HAP-1 (cell line): ENCODE measurements at regions not wholly inside any gene's neighbourhood (a gene's known extent, or its start where the extent isn't known, plus 50 kb on each side); places are given as distances from the start of the nearest gene placed in this dataset.
"Not testable (repeated sequence)": the region's sequence is repeated elsewhere in the genome, so short reads cannot be mapped to it uniquely, and the experiment has no call there.

Experiments used
- DNase-seq, 2 experiments: peaks; one replicate each; pipeline ENCODE4 v3.0.0-alpha.2; 2016 to 2020; ENCODE audit warnings: low spot score in 2 of 2
- H3K27me3 ChIP-seq: fragments of 250-450 bp; sonication (Bioruptor Pico); 2 replicates; pipeline ENCODE4 v1.5.1; 2020; ENCODE audit warnings: low read depth, mild to moderate bottlenecking, moderate library complexity
- H3K36me3 ChIP-seq: fragments of 250-450 bp; sonication (Bioruptor Pico); replicated peaks from 2 replicates; pipeline ENCODE4 v1.5.1; 2020; ENCODE audit warnings: mild to moderate bottlenecking
- H3K4me1 ChIP-seq: fragments of 250-450 bp; sonication (Bioruptor Pico); 2 replicates; pipeline ENCODE4 v1.5.1; 2020; ENCODE audit warnings: mild to moderate bottlenecking
- H3K4me3 ChIP-seq: fragments of 250-450 bp; sonication (Bioruptor Pico); 2 replicates; pipeline ENCODE4 v1.5.1; 2020; ENCODE audit warnings: mild to moderate bottlenecking, moderate library complexity
- H3K9me3 ChIP-seq: fragments of 250-450 bp; sonication (Bioruptor Pico); 2 replicates; pipeline ENCODE4 v1.5.1; 2020; ENCODE audit warnings: mild to moderate bottlenecking, moderate library complexity
- in situ Hi-C: fragments of 300-500 bp; cut with MboI; formaldehyde crosslinking; loops from 3 replicates; pipeline ENCODE4 v1.14.3; 2020; ENCODE audit warnings: low sequenced_read_pairs, inconsistent platforms, mixed read lengths

DNA sequence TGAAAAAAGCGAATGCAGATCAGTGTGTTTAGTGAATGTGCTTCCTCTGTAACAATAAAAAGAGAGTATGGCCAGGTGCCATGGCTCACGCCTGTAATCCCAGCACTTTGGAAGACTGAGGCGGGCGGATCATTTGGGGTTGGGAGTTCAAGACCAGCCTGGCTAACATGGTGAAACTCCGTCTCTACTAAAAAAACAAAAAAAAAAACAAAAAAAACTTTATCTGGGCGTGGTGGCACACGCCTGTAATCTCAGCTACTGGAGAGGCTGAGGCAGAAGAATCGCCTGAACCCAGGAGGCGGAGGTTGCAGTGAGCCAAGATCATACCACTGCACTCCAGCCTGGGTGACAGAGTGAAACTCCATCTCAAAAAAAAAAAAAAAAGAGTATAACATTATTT is 152.9 kb downstream of the ZFP64 start:
- H3K36me3 ChIP-seq, H3K9me3 ChIP-seq, DNase-seq, H3K4me3 ChIP-seq, H3K27me3 ChIP-seq, in situ Hi-C loops: not testable (repeated sequence)
- H3K4me1 ChIP-seq: peaks cover 17% of the 10 kb centered on the region

DNA sequence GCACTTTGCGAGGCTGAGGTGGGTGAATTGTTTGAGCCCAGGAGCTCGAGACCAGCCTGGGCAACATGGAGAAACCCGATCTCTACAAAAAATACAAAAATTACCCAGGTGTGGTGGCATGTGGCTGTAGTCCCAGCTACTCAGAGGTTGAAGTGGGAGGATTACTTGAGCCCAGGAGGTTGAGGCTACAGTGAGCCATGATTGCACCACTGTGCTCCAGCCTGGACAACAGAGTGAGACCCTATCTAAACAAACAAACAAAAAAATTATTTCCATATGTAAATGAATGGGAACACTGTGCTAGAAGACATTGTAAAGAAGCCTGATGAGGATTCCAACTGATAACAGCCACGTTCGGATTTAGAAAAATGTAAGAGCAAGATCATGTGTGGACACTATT is 154.2 kb downstream of the ZFP64 start:
- in situ Hi-C loops: no loop called here
- peaks cover 17% of the 10 kb centered on the region for H3K4me1 ChIP-seq
- no peaks in the 10 kb centered on the region for H3K27me3 ChIP-seq
- DNase-seq: no peak
- H3K9me3 ChIP-seq: no peaks in the 10 kb centered on the region
- no peaks in the 10 kb centered on the region for H3K36me3 ChIP-seq
- H3K4me3 ChIP-seq: no peak overlapping the region

DNA sequence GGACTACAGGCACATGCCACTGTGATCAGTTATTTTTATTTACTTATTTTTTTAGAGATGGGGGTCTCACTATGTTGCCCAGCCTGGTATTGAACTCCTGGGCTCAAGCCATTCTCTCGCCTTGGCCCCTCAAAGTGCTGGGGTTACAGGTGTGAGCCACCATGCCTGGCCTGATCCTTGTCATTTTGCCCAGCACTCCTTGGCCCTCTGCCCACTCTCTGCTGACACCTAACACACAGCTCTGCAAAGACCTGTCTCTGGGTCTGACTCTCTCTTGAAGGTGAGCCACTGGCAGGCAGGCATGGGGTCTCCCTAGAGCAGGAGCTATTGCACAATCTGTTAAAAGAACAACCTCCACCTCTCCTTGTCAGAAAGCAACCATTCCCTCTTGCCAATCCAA is 155.6 kb downstream of the ZFP64 start:
- in situ Hi-C loops: no loop called here
- Histone ChIP-seq H3K4me3 (no peak overlapping the region), H3K27me3 (no peaks in the 10 kb centered on the region), H3K9me3 (no peaks in the 10 kb centered on the region), H3K36me3 (no peaks in the 10 kb centered on the region), H3K4me1 (peaks cover 28% of the 10 kb centered on the region)
- DNase-seq: no peak

DNA sequence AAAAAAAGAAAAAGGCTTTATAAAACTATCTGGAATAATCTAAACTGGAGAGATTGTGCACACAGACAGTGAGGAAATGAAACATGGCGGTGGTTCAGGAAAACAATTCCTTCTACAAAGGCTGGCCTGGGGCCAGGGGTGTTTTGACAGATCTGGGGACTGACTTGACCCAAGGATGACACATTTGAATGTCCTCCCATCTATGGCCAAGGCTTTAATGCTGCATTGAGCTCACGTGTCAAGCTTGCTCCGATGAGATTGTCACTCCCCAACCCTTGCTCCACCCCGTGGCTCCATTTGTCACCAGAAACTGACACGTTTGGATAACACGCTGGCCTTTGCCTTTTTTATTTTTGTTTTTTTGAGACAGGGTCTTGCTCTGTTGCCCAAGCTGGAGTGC is 156.1 kb downstream of the ZFP64 start:
- Histone ChIP-seq H3K9me3 (no peaks in the 10 kb centered on the region), H3K4me1 (peaks cover 28% of the 10 kb centered on the region), H3K27me3 (no peaks in the 10 kb centered on the region), H3K4me3 (no peak overlapping the region), H3K36me3 (no peaks in the 10 kb centered on the region)
- in situ Hi-C loops: no loop called here
- DNase-seq: no peak

DNA sequence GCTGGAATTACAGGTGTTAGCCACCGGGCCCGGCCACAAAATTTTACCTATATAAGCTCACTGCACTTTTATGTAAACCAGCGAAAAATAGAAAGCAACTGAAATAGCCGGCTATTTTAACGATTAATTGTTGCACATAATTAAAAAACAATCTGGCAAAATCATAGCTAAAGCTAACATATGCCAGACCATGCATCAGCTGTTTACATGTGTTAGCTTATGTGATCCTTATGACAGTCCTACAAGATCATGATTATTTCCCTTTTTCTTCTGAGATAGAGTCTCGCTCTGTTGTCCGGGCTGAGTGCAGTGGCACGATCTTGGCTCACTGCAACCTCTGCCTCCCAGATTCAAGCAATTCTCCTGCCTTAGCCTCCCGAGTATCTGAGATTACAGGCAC is 157.0 kb downstream of the ZFP64 start:
- no peaks in the 10 kb centered on the region for H3K27me3 ChIP-seq
- in situ Hi-C loops: no loop called here
- no peak for DNase-seq
- H3K9me3 ChIP-seq: no peaks in the 10 kb centered on the region
- peaks cover 19% of the 10 kb centered on the region for H3K4me1 ChIP-seq
- no peaks in the 10 kb centered on the region for H3K36me3 ChIP-seq
- no peak overlapping the region for H3K4me3 ChIP-seq

DNA sequence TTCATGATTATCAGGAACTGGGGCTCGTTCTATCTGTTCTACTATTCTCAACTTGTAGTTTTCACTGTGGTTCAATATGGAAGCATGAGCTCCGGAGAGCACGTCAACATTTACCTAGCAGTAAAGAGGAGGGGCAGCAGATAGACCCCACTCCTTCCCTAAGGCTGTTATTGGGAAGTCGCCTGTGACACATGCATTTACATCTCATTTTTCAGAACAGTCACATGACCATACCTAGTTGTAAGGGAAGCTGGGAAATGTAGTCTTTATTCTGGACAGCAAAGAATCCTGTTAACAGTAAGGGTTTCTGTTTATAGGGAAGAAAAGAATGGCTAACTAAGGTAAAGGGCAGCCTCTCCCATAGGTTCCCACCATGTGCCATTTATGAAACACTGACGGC is 158.3 kb downstream of the ZFP64 start:
- in situ Hi-C loops: no loop called here
- Histone ChIP-seq H3K27me3 (no peaks in the 10 kb centered on the region), H3K4me3 (no peak overlapping the region), H3K36me3 (no peaks in the 10 kb centered on the region), H3K9me3 (no peaks in the 10 kb centered on the region), H3K4me1 (peaks cover 11% of the 10 kb centered on the region; the same call in 1 of the 2 replicates)
- no peak for DNase-seq

DNA sequence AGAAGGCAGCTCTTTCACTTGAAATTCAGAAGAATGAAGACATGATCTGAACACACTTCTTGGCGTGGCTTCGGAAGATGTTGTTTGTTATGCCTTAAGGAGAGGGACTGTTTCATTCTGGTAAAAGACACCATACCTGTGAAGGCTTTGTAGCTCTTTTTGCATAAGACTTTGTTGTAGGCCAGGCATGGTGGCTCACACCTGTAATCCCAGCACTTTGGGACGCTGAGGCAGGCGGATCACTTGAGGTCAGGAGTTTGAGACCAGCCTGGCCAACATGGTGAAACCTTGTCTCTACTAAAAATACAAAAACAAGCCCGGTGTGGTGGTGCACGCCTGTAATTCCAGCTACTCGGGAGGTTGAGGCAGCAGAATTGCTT is 159.3 kb downstream of the ZFP64 start:
- DNase-seq, H3K4me3 ChIP-seq, H3K27me3 ChIP-seq, H3K9me3 ChIP-seq, H3K36me3 ChIP-seq, in situ Hi-C loops: not testable (repeated sequence)
- H3K4me1 ChIP-seq: peaks cover 11% of the 10 kb centered on the region; the same call in 1 of the 2 replicates

DNA sequence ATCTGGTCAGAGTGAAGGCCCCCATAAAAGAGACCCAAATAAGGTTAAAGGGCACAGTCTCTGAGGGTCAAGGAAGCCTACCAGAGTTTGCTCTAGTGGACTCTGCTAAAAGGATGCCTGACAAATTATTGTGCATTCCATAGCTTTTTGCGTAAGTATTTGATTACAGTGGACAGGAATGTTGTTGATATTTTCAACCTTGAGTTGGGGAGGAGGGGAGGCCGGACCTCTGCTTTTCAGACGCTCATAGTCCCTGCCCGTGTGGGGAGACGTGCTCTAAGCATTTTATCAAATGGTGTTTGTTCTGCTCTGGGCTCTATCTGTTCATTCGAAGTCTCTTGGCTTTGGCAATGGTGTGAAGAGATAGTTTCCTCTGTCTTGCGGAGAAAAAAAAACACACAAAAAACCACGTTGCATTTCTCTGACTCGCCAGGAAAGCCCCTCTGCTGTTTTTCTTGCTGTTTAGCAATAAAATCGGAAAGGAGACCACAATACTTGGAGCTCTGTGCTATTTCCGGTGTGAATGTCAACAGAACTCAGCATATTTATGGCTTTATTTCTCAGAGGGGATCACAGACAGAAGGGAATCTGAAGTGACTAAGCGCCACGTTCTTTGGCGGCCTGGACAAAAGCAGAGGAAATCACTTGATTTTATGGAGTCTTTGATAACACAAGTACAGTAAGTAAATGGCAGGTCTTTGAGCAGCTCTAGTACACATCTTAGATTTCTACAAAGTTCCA is 159.8 kb downstream of the ZFP64 start:
- in situ Hi-C loops: no loop called here

DNA sequence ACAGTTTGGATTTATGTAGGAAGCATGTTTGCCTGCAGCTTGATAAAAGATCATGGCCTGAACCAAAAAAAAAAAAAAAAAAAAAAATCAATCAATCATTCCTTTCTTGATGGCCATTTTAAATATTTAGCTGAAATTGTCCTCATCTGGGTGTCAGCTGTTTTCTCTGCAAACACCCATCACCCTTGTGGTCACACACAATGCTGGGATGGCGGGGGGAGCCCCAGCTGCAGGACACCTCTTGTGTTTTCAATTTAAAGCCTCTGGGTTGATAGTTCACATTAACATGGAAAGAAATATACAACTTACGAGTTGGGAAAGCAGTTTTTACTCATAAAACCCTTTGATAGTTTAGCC is 160.4 kb downstream of the ZFP64 start:
- no peaks in the 10 kb centered on the region for H3K27me3 ChIP-seq
- H3K4me1 ChIP-seq: peaks cover 11% of the 10 kb centered on the region; the same call in 1 of the 2 replicates
- in situ Hi-C loops: no loop called here
- no peak overlapping the region for H3K4me3 ChIP-seq
- no peaks in the 10 kb centered on the region for H3K36me3 ChIP-seq
- no peak for DNase-seq
- H3K9me3 ChIP-seq: no peaks in the 10 kb centered on the region

More for the DNA sequence above, 159.8 kb downstream of the ZFP64 start:
- Histone ChIP-seq H3K4me1 (peaks cover 11% of the 10 kb centered on the region; the same call in 1 of the 2 replicates), H3K9me3 (no peaks in the 10 kb centered on the region), H3K27me3 (no peaks in the 10 kb centered on the region), H3K4me3 (no peak overlapping the region), H3K36me3 (no peaks in the 10 kb centered on the region)
- DNase-seq: peak in 1 of 2 experiments; percentile 31

DNA sequence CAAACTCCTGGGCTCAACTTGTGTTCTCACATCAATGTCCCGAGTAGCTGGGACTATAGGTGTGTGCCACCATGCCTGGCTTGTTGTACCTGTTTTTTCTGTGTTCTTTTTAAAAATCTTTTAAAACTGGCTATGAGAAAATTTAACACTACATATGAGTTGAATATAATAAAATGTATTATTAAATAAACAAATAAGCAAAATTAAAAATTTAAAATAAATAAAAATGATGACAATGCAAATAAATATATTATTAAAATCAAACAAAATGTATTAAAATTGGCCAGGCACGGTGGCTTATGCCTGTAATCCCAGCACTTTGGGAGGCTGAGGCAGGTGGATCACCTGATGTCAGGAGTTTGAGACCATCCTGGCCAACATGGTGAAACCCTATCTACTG is 162.4 kb downstream of the ZFP64 start:
- H3K4me1 ChIP-seq: peaks cover 11% of the 10 kb centered on the region; the same call in 1 of the 2 replicates
- H3K27me3 ChIP-seq, in situ Hi-C loops: not testable (repeated sequence)

DNA sequence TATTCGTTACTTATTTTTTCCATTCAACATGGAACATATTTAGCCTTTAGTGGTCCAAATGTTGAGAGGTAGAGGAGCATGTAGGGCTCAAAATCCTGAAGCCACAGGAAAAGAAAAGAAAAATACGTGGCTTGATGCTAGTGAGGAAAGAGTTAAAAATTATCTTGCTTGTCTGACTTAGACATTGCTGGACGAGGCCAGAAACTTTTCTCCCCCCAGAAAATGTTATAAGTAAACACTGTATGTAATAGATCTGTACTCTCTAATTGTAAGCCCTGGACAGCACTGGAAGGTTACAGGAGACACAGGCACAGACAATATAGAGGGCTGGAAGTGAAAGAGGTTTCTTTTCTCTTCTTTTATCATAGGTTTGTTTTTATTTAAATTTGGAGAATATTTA is 165.6 kb downstream of the ZFP64 start:
- in situ Hi-C loops: no loop called here
- Histone ChIP-seq H3K27me3 (no peaks in the 10 kb centered on the region), H3K36me3 (no peaks in the 10 kb centered on the region), H3K4me1 (peaks cover 2% of the 10 kb centered on the region; the same call in 1 of the 2 replicates), H3K9me3 (no peaks in the 10 kb centered on the region), H3K4me3 (no peak overlapping the region)
- no peak for DNase-seq

More for the DNA sequence above, 162.4 kb downstream of the ZFP64 start:
- not testable (repeated sequence) for H3K9me3 ChIP-seq, H3K4me3 ChIP-seq, H3K36me3 ChIP-seq, DNase-seq

DNA sequence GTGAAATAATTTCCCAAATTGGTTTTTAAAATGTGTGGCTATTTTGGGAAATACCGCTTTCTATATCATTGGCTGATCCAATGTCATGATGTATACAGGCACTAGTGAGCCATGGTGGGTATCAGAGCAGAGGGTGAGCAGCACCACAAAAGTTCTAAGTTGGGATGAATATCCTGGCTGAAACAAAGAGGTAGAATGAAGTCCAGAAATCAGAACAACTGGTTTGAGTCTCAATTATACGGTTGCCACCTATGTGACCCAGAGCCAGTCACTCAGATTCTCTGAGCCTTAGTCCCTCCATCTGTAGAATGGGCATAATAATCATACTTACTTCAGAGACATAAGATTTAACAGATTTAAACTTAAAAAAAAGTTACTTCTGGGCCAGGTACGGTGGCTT is 172.3 kb downstream of the ZFP64 start:
- in situ Hi-C loops: no loop called here
- Histone ChIP-seq H3K36me3 (no peaks in the 10 kb centered on the region), H3K9me3 (no peaks in the 10 kb centered on the region), H3K4me1 (peaks cover 34% of the 10 kb centered on the region), H3K4me3 (no peak overlapping the region), H3K27me3 (no peaks in the 10 kb centered on the region)
- no peak for DNase-seq

DNA sequence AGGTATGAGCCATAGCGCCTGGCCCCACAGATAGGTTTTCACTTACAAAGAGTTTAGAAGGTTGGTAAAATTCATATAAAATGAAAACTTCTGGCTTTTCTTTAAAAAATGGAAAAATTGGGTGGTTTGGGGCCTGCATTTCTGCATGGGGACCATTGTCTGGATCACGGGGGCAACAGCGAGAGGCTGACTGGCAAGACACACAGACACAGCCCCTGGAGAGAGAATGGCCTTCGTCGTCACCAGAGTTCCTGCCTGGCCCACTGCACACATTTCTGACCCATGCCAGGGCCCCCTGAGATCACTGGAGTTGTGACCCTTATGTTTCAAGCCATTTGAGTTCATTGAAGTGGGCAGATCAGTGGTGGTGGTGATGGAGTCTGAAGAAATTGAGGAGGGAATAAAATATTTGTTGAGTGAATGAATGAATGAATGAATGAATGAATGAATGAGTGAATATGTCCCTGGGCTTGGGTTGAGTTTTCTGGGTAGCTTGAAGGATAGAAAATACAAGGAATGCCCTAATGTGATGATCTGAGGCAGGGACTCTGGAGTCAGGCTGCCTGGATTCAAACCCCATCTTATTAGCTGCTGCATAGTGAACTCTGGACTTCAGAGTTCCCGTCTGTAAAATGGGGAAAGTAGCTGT is 173.8 kb downstream of the ZFP64 start:
- DNase-seq: no peak
- Histone ChIP-seq H3K4me1 (peaks cover 40% of the 10 kb centered on the region), H3K27me3 (no peaks in the 10 kb centered on the region), H3K9me3 (no peaks in the 10 kb centered on the region), H3K4me3 (no peak overlapping the region), H3K36me3 (no peaks in the 10 kb centered on the region)
- in situ Hi-C loops: no loop called here

DNA sequence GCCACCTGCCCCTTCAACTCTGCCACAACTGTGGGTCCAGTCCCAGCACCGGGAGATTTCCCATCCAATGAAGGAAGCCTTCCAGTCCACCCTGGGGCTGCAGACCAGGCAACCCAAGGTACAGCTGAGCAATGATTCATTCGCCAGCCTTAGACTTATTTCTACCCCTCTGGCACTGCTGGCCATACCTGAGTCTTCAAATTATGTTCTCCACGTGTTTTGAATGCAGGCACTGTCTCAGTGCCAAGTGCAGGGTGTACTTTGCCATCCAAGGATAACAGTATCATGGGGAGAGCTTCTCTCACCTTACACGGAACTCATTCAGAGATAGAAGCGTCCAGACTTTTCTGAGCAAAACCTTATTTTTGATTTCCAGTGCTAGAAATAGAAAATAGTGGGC is 175.6 kb downstream of the ZFP64 start:
- no peak for DNase-seq
- Histone ChIP-seq H3K4me1 (peaks cover 39% of the 10 kb centered on the region), H3K9me3 (peaks cover 3% of the 10 kb centered on the region; the same call in 1 of the 2 replicates), H3K4me3 (no peak overlapping the region), H3K27me3 (no peaks in the 10 kb centered on the region), H3K36me3 (no peaks in the 10 kb centered on the region)
- in situ Hi-C loops: no loop called here
